DND-41 (cell line): ENCODE measurements at regions not wholly inside any gene's neighbourhood (a gene's known extent, or its start where the extent isn't known, plus 50 kb on each side); places are given as distances from the start of the nearest gene placed in this dataset.

Experiments used
- ATAC-seq: fragments of 200-7000 bp; cut with Tn5 transposase; 3 replicates; pipeline ENCODE4 v1.9.1; 2021; ENCODE audit warnings: low read depth; ENCODE audit not compliant: insufficient read depth
- DNase-seq: peaks from one replicate; pipeline ENCODE4 v3.0.0-alpha.2; 2020
- H2AFZ ChIP-seq: 2 replicates; pipeline ENCODE4 v1.6.0; 2012; ENCODE audit warnings: low read depth, low read length
- H3K27ac ChIP-seq: 2 replicates; pipeline ENCODE4 v1.5.1; 2012; ENCODE audit warnings: low read length, inconsistent platforms
- H3K27me3 ChIP-seq: fragments of 200-600 bp; sonication (generic); 2 replicates; pipeline ENCODE4 v1.6.0; 2012; ENCODE audit warnings: low read length, mild to moderate bottlenecking, inconsistent platforms; ENCODE audit not compliant: insufficient read depth, poor library complexity
- H3K36me3 ChIP-seq: 2 replicates; pipeline ENCODE4 v1.5.1; 2012; ENCODE audit warnings: low read length, inconsistent platforms; ENCODE audit not compliant: insufficient read depth
- H3K4me1 ChIP-seq: 2 replicates; pipeline ENCODE4 v1.5.1; 2012; ENCODE audit warnings: mild to moderate bottlenecking, low read length; ENCODE audit not compliant: insufficient read depth
- H3K4me2 ChIP-seq: 2 replicates; pipeline ENCODE4 v1.6.0; 2012; ENCODE audit warnings: mild to moderate bottlenecking, moderate library complexity, low read length, inconsistent platforms; ENCODE audit not compliant: insufficient read depth
- H3K4me3 ChIP-seq, 2 experiments: fragments of 200-600 bp in 1 of 2; shearing (Covaris generic) in 1 of 2; 2 replicates each; pipeline ENCODE4 v1.5.1; 2012 to 2016; ENCODE audit warnings: inconsistent platforms in 2 of 2, low read length in 2 of 2, mild to moderate bottlenecking in 2 of 2, low read depth in 1 of 2, moderate library complexity in 1 of 2
- H3K79me2 ChIP-seq: 2 replicates; pipeline ENCODE4 v1.6.0; 2012; ENCODE audit warnings: low read length, inconsistent platforms; ENCODE audit not compliant: insufficient read depth
- H3K9ac ChIP-seq: 2 replicates; pipeline ENCODE4 v1.6.0; 2012; ENCODE audit warnings: low read depth, mild to moderate bottlenecking, inconsistent platforms, low read length, moderate library complexity
- H3K9me3 ChIP-seq: 2 replicates; pipeline ENCODE4 v1.5.1; 2012; ENCODE audit warnings: low read length, moderate library complexity, mild to moderate bottlenecking, inconsistent platforms; ENCODE audit not compliant: insufficient read depth, severe bottlenecking
- H4K20me1 ChIP-seq: 2 replicates; pipeline ENCODE4 v1.6.0; 2012; ENCODE audit warnings: low read length; ENCODE audit not compliant: insufficient read depth
- EZH2 ChIP-seq: IDR thresholded peaks from 3 replicates; pipeline ENCODE4 v1.6.1; 2012; ENCODE audit warnings: borderline replicate concordance, low read depth, mild to moderate bottlenecking, moderate library complexity, low read length, inconsistent platforms; ENCODE audit not compliant: severe bottlenecking
- TF ChIP-seq, protein P1 (sequence below): IDR thresholded peaks from 2 replicates; pipeline ENCODE4 v1.5.1; 2012; ENCODE audit warnings: borderline replicate concordance, low read length, moderate library complexity, mild to moderate bottlenecking; ENCODE audit not compliant: poor library complexity, severe bottlenecking; ENCODE audit errors: extremely low read depth

GRCh38 chr12:82019533-82019932 is 260.4 kb upstream of the PPFIA2 start:
- DNase-seq: no peak
- H3K79me2 ChIP-seq: no peaks in the 10 kb centered on the region
- H3K4me2 ChIP-seq: no peak overlapping the region
- no peak overlapping the region for H3K27ac ChIP-seq
- no peak overlapping the region for H3K4me3 ChIP-seq
- TF ChIP-seq, protein P1, sequence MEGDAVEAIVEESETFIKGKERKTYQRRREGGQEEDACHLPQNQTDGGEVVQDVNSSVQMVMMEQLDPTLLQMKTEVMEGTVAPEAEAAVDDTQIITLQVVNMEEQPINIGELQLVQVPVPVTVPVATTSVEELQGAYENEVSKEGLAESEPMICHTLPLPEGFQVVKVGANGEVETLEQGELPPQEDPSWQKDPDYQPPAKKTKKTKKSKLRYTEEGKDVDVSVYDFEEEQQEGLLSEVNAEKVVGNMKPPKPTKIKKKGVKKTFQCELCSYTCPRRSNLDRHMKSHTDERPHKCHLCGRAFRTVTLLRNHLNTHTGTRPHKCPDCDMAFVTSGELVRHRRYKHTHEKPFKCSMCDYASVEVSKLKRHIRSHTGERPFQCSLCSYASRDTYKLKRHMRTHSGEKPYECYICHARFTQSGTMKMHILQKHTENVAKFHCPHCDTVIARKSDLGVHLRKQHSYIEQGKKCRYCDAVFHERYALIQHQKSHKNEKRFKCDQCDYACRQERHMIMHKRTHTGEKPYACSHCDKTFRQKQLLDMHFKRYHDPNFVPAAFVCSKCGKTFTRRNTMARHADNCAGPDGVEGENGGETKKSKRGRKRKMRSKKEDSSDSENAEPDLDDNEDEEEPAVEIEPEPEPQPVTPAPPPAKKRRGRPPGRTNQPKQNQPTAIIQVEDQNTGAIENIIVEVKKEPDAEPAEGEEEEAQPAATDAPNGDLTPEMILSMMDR: peak; percentile 19
- TF ChIP-seq EZH2: no peak
- H3K36me3 ChIP-seq: no peaks in the 10 kb centered on the region
- no peaks in the 10 kb centered on the region for H4K20me1 ChIP-seq
- H3K9me3 ChIP-seq: peaks cover 7% of the 10 kb centered on the region
- no peak overlapping the region for H3K9ac ChIP-seq
- H3K4me1 ChIP-seq: no peaks in the 10 kb centered on the region
- no peak overlapping the region for H2AFZ ChIP-seq
- ATAC-seq: no peak
- no peaks in the 10 kb centered on the region for H3K27me3 ChIP-seq

- DNase-seq: no peak
- Histone ChIP-seq H3K27me3 (no peaks in the 10 kb centered on the region), H3K9me3 (peaks cover 7% of the 10 kb centered on the region), H3K4me2 (no peak overlapping the region), H3K79me2 (no peaks in the 10 kb centered on the region), H3K4me1 (no peaks in the 10 kb centered on the region), H3K27ac (no peak overlapping the region), H3K36me3 (no peaks in the 10 kb centered on the region), H2AFZ (no peak overlapping the region), H4K20me1 (no peaks in the 10 kb centered on the region), H3K4me3 (no peak overlapping the region), H3K9ac (no peak overlapping the region)
- TF ChIP-seq, protein P1: no peak
- no peak for TF ChIP-seq EZH2
- ATAC-seq: no peak
These were observed 256.6 kb upstream of the PPFIA2 start for GRCh38 chr12:82015623-82016347.

DNA sequence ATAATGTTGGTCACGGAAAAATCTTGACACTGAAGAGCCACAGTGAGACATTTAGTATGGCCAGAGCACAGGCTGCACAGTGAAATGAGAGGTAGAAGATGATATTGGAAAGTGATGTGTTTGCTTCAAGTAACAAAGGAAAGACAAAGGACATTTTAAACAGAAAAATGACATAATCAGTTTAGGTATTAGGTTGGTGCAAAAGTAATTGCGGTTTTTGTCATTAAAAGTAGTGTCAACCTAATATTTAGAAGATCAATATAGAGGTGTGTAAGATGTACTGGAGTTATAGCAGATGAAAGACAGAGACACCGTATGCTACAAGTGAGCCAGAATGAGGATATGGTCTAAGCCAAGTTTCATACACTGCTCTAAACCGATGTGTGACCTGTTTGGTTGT is 253.0 kb upstream of the PPFIA2 start:
- no peak overlapping the region for H3K4me3 ChIP-seq
- TF ChIP-seq, protein P1: no peak
- TF ChIP-seq EZH2: no peak
- H3K36me3 ChIP-seq: no peaks in the 10 kb centered on the region
- no peak for ATAC-seq
- no peaks in the 10 kb centered on the region for H3K79me2 ChIP-seq
- H3K27ac ChIP-seq: no peak overlapping the region
- no peak overlapping the region for H2AFZ ChIP-seq
- no peaks in the 10 kb centered on the region for H3K4me1 ChIP-seq
- H3K9ac ChIP-seq: no peak overlapping the region
- H3K9me3 ChIP-seq: no peaks in the 10 kb centered on the region
- H3K27me3 ChIP-seq: no peaks in the 10 kb centered on the region
- no peak overlapping the region for H3K4me2 ChIP-seq
- H4K20me1 ChIP-seq: no peaks in the 10 kb centered on the region
- no peak for DNase-seq
